HUES64 (cell line): ENCODE measurements at regions not wholly inside any gene's neighbourhood (a gene's known extent, or its start where the extent isn't known, plus 50 kb on each side); places are given as distances from the start of the nearest gene placed in this dataset.
A peak's percentile ranks its signal among the peaks of the same experiment; 100 is the strongest.

ENCODE experiments used
- H3K27ac ChIP-seq: 2 replicates; pipeline ENCODE4 v1.7.0; 2013; ENCODE audit warnings: low read depth, low read length, inconsistent platforms
- H3K27me3 ChIP-seq: 2 replicates; pipeline ENCODE4 v1.6.1; 2013; ENCODE audit warnings: mild to moderate bottlenecking, low read length; ENCODE audit not compliant: insufficient read depth
- H3K36me3 ChIP-seq: 2 replicates; pipeline ENCODE4 v1.6.1; 2013; ENCODE audit warnings: mild to moderate bottlenecking, low read length; ENCODE audit not compliant: insufficient read depth
- H3K4me1 ChIP-seq: 2 replicates; pipeline ENCODE4 v1.6.1; 2013; ENCODE audit warnings: mild to moderate bottlenecking, low read length, moderate library complexity; ENCODE audit not compliant: insufficient read depth
- H3K4me3 ChIP-seq: 2 replicates; pipeline ENCODE4 v1.5.1; 2013; ENCODE audit warnings: mild to moderate bottlenecking, low read length, moderate library complexity
- H3K9ac ChIP-seq: 2 replicates; pipeline ENCODE4 v1.6.1; 2013; ENCODE audit warnings: mild to moderate bottlenecking, low read depth, low read length
- H3K9me3 ChIP-seq: 2 replicates; pipeline ENCODE4 v1.6.1; 2013; ENCODE audit warnings: low read depth, low read length; ENCODE audit not compliant: insufficient read depth
- WGBS: fragments of 150-250, 120-280 bp; methylation state at CpG from one replicate; pipeline ENCODE4 v1.1.7; 2013; ENCODE audit warnings: missing lambda C conversion rate; 5-methylcytosine and 5-hydroxymethylcytosine counted together

DNA sequence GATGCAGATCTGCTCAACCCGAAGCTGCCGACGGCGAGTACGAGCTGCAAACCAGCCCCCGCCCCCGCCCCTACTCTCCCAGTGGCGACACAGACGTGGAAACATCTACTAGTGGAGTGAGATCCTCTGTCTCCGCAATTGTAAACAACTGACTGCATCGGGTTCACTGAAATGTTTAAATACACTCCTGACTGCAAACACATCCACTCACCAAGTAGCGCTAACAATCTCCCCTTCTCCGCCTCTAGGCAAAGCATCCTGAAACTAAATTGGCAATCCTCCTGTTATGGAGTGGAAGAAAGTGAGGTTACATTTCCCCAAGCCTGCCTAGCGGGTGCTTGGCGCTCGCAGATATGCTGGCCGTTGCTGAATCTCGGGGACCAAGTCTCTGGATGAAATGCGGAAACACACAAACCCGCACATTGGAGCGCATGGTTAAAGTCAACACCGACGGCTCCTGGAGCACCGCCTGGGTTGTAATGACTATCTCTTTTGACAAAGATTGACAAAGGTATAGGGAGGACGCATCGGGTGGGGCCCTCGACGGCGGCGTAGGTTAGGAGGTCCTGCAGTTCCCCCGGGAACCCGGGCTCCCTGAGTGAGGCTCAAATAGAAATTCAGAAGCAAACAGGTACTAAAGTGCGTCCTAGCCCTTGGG, 117.0 kb upstream of the TEX13C start:
- H3K9me3 ChIP-seq: no peaks in the 10 kb centered on the region
- H3K27ac ChIP-seq: no peak overlapping the region
- H3K4me1 ChIP-seq: peaks cover 19% of the 10 kb centered on the region
- no peaks in the 10 kb centered on the region for H3K36me3 ChIP-seq
- no peak overlapping the region for H3K9ac ChIP-seq
- WGBS: 1% methylated on average over 31 of the region's 33 CpGs
- peaks cover 40% of the 10 kb centered on the region for H3K27me3 ChIP-seq
- peak overlapping the region; percentile 75 for H3K4me3 ChIP-seq

GRCh38 chrX:125203365-125203736, 116.3 kb upstream of the TEX13C start:
- Histone ChIP-seq H3K4me1 (peaks cover 19% of the 10 kb centered on the region), H3K4me3 (peak overlapping the region; percentile 75), H3K9me3 (no peaks in the 10 kb centered on the region), H3K36me3 (no peaks in the 10 kb centered on the region), H3K27ac (no peak overlapping the region), H3K9ac (no peak overlapping the region), H3K27me3 (peaks cover 40% of the 10 kb centered on the region)
- 0% methylated on average over 25 of the region's 25 CpGs for WGBS

DNA sequence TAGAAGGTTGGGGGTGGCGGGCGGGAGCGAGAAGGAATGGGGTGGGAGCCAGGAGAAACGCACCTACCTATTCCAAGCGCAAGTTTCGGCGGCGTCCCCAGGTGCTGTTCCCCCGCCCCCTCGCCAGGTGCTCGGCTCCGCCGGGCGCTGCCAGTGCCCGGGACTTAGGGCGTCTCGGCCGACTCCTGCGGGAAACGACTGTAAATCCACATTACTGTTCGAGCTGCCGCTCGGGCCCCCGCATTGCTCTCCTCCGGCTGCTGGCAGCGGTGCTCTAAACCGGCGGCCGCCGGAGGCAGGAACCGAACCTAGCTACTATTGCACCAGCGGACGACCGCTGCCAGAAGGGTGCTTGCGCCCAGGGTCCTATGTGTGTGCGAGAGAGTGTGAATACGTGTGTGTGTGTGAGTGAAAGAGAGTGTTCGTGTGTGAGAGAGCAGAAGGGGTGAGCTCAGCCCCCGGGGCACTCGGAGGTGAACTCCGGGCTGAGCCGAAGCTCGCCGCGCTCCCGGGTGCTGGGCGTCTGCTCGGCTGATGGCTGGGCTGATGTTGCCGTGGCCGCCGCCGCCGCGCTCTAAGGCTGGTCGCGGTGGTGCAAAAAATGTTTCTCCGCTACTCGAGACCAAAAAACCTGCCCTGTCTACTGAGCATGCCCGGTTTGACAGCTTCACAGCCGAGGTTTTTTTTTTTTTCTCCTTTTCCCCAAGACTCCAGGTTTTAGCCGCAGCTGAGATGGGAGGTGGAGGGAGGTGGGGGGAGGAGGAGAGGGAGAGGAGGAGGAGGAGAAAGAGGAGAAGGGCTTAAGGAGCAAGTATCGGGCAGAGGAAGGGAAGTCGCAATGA, 115.7 kb upstream of the TEX13C start:
- no peak overlapping the region for H3K9ac ChIP-seq
- no peaks in the 10 kb centered on the region for H3K36me3 ChIP-seq
- WGBS: under 1% methylated on average over 62 of the region's 63 CpGs
- H3K27me3 ChIP-seq: peaks cover 40% of the 10 kb centered on the region
- H3K4me1 ChIP-seq: peaks cover 22% of the 10 kb centered on the region
- no peaks in the 10 kb centered on the region for H3K9me3 ChIP-seq
- peak overlapping the region; percentile 75 for H3K4me3 ChIP-seq
- H3K27ac ChIP-seq: no peak overlapping the region

GRCh38 chrX:125204681-125205132, 115.0 kb upstream of the TEX13C start:
- Histone ChIP-seq H3K9me3 (no peaks in the 10 kb centered on the region), H3K27me3 (peaks cover 40% of the 10 kb centered on the region), H3K36me3 (no peaks in the 10 kb centered on the region), H3K4me3 (peak overlapping the region; percentile 75), H3K9ac (no peak overlapping the region), H3K4me1 (peaks cover 27% of the 10 kb centered on the region), H3K27ac (no peak overlapping the region)
- under 1% methylated on average over 18 of the region's 22 CpGs for WGBS

- WGBS: under 1% methylated on average over 48 of the region's 48 CpGs
- Histone ChIP-seq H3K4me1 (peaks cover 31% of the 10 kb centered on the region), H3K9ac (peak overlapping the region; percentile 52), H3K27ac (peak overlapping the region; percentile 55; the same call in 1 of the 2 replicates), H3K27me3 (peaks cover 35% of the 10 kb centered on the region), H3K36me3 (no peaks in the 10 kb centered on the region), H3K9me3 (no peaks in the 10 kb centered on the region), H3K4me3 (peak overlapping the region; percentile 75)
Observed at GRCh38 chrX:125205133-125205917, 114.3 kb upstream of the TEX13C start.

- Histone ChIP-seq H3K27ac (peak overlapping the region; percentile 55; the same call in 1 of the 2 replicates), H3K4me3 (peak overlapping the region; percentile 75)
- WGBS: under 1% methylated on average over 22 of the region's 25 CpGs
Observed at GRCh38 chrX:125205918-125206665, 113.6 kb upstream of the TEX13C start.

GRCh38 chrX:125210146-125210545, 109.5 kb upstream of the TEX13C start:
- peak overlapping the region; percentile 60 for H3K27ac ChIP-seq
- H3K27me3 ChIP-seq: no peaks in the 10 kb centered on the region
- no peak overlapping the region for H3K4me3 ChIP-seq
- H3K9me3 ChIP-seq: no peaks in the 10 kb centered on the region
- H3K36me3 ChIP-seq: no peaks in the 10 kb centered on the region
- H3K4me1 ChIP-seq: peaks cover 23% of the 10 kb centered on the region; the same call in 1 of the 2 replicates
- no peak overlapping the region for H3K9ac ChIP-seq
- WGBS: 80% methylated on average over 1 of the region's 1 CpG

More at GRCh38 chrX:125205918-125206665, 113.6 kb upstream of the TEX13C start:
- H3K36me3 ChIP-seq: no peaks in the 10 kb centered on the region
- no peaks in the 10 kb centered on the region for H3K9me3 ChIP-seq
- H3K27me3 ChIP-seq: peaks cover 27% of the 10 kb centered on the region
- H3K9ac ChIP-seq: peak overlapping the region; percentile 52
- peaks cover 31% of the 10 kb centered on the region for H3K4me1 ChIP-seq

GRCh38 chrX:125219852-125220251, 99.8 kb upstream of the TEX13C start:
- Histone ChIP-seq H3K4me3 (no peak overlapping the region), H3K9me3 (no peaks in the 10 kb centered on the region), H3K36me3 (no peaks in the 10 kb centered on the region), H3K9ac (no peak overlapping the region), H3K27me3 (no peaks in the 10 kb centered on the region), H3K4me1 (no peaks in the 10 kb centered on the region), H3K27ac (no peak overlapping the region)
- WGBS: 84% methylated on average over 4 of the region's 4 CpGs

GRCh38 chrX:125236955-125237354, 82.7 kb upstream of the TEX13C start:
- H3K27ac ChIP-seq: no peak overlapping the region
- no peak overlapping the region for H3K9ac ChIP-seq
- 100% methylated on average over 1 of the region's 1 CpG for WGBS
- H3K4me3 ChIP-seq: no peak overlapping the region
- H3K27me3 ChIP-seq: no peaks in the 10 kb centered on the region
- no peaks in the 10 kb centered on the region for H3K4me1 ChIP-seq
- H3K36me3 ChIP-seq: no peaks in the 10 kb centered on the region
- H3K9me3 ChIP-seq: no peaks in the 10 kb centered on the region

GRCh38 chrX:125248931-125249330, 70.7 kb upstream of the TEX13C start:
- H3K4me3 ChIP-seq: no peak overlapping the region
- no peak overlapping the region for H3K9ac ChIP-seq
- no peaks in the 10 kb centered on the region for H3K4me1 ChIP-seq
- H3K27me3 ChIP-seq: no peaks in the 10 kb centered on the region
- no peaks in the 10 kb centered on the region for H3K9me3 ChIP-seq
- no peaks in the 10 kb centered on the region for H3K36me3 ChIP-seq
- no peak overlapping the region for H3K27ac ChIP-seq
